AG09309 (cell line): ENCODE measurements at regions not wholly inside any gene's neighbourhood (a gene's known extent, or its start where the extent isn't known, plus 50 kb on each side); places are given as distances from the start of the nearest gene placed in this dataset.

Experiments used
- DNase-seq: peaks from one replicate; pipeline ENCODE4 v3.0.0-alpha.2; 2010; ENCODE audit warnings: low read depth
- H3K4me3 ChIP-seq: 2 replicates; pipeline ENCODE4 v1.5.1; 2011; ENCODE audit warnings: mild to moderate bottlenecking, low read depth, low read length, moderate library complexity; ENCODE audit not compliant: control insufficient read depth
- TF ChIP-seq, protein P1 (sequence below): IDR thresholded peaks from 2 replicates; pipeline ENCODE4 v1.5.1; 2011; ENCODE audit warnings: mild to moderate bottlenecking, low read depth, low read length, inconsistent platforms; ENCODE audit not compliant: insufficient read depth, control insufficient read depth; ENCODE audit errors: missing control alignments

DNA sequence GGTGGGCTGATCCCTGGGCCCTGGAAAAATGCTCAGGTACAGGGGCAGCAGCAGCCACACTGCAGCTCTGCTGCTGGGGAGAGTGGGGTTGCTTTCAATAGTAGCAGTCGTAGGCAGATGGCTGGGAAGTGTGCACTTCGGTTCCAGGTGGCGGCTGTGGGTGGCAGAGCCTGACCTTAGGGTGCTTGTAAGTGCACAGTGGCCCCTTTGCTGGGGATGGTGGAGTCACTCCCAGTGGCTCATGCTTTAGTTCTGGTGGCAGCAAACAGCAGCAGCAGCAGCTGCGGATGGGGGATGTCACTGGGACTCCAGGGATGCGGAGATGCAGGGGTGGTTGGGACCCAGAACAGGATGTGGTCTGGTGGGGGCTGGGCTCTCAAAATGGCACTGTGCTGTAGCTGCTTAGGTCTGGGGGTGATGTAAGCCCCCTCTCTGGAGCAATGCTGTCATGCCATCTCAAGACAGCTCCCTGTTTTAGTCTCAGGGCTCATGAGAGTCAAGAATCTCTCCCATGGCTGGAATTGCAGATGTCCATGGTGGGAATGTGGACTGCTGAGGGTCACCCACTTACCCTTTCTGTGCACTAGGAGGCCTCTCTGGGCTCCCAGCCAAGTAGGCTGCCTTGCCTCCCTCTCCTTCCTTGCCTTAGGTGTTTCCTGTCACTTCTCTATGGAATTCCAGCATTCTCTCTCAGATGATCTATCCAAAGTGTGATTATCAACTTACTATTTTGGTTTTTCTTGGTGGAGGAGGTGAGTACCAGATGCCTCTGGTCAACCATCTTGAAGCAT lies 146.7 kb upstream of the SLC22A23 start:
- TF ChIP-seq, protein P1, sequence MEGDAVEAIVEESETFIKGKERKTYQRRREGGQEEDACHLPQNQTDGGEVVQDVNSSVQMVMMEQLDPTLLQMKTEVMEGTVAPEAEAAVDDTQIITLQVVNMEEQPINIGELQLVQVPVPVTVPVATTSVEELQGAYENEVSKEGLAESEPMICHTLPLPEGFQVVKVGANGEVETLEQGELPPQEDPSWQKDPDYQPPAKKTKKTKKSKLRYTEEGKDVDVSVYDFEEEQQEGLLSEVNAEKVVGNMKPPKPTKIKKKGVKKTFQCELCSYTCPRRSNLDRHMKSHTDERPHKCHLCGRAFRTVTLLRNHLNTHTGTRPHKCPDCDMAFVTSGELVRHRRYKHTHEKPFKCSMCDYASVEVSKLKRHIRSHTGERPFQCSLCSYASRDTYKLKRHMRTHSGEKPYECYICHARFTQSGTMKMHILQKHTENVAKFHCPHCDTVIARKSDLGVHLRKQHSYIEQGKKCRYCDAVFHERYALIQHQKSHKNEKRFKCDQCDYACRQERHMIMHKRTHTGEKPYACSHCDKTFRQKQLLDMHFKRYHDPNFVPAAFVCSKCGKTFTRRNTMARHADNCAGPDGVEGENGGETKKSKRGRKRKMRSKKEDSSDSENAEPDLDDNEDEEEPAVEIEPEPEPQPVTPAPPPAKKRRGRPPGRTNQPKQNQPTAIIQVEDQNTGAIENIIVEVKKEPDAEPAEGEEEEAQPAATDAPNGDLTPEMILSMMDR: peak; percentile 8
- H3K4me3 ChIP-seq: no peak overlapping the region
- no peak for DNase-seq

DNA sequence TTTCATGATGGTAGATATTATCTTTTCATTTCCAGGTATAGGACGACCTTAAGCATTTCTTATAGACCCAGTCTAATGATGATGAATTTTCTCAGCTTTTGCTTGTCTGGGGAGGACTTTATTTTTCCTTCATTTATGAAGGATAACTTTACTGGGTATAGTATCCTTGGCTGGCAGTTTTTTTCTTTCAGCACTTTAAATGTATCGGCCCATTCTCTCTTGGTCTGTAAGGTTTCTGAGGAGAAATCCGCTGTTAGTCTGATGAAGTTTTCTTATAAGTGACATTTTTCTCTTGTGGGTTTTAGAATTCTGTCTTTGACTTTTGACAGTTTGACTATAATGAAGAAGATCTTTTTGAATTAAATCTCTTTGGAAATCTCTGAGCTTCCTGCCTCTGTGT lies 144.7 kb upstream of the SLC22A23 start:
- H3K4me3 ChIP-seq: no peak overlapping the region
- DNase-seq: no peak
- TF ChIP-seq, protein P1: no peak

DNA sequence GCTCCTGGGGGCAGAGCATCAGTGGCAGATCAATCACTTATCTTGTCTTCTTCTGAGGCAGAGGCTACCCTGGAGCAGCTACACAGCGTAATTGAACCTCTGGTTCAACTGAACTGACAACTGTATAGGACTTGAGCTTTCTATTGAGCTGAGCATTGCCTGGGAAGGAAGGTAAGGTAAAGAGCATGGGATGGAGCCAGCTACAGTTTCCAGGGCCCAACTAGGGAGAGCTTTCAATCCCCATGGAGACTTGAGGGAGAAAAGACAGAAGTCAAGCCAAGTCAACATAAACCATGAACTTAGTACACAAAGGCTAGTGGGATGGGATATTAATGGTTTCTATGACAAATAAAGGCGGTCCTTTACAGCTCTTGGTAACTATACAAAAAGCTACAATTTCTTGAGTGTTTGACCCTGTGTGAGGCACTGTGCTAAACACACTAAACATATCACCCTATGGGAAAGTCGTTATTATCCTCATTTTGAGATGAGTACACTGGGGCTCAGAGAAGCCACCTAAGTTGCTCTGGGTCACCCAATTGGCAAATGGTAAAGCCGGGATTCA lies 140.7 kb upstream of the SLC22A23 start:
- no peak for DNase-seq
- no peak overlapping the region for H3K4me3 ChIP-seq
- TF ChIP-seq, protein P1: no peak

DNA sequence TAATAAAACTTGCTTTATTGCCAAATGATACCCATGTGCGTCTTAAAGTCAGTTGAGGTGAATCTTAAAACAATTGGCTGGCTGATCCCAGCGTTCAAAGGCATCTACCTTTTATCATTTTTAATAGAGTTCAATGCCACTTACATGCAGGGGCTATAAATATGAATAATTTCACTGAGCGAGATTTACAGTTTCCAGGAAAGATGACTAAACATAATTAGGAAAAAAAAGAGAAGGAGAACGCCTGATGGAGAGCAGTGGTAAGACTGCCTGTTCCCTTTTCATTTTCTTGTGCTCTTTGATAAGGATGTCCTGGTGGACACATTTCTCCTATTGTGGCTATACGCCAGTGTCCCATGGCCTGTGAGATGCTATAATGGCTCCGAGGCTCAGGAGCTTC lies 139.9 kb upstream of the SLC22A23 start:
- no peak overlapping the region for H3K4me3 ChIP-seq
- no peak for DNase-seq
- TF ChIP-seq, protein P1: no peak

DNA sequence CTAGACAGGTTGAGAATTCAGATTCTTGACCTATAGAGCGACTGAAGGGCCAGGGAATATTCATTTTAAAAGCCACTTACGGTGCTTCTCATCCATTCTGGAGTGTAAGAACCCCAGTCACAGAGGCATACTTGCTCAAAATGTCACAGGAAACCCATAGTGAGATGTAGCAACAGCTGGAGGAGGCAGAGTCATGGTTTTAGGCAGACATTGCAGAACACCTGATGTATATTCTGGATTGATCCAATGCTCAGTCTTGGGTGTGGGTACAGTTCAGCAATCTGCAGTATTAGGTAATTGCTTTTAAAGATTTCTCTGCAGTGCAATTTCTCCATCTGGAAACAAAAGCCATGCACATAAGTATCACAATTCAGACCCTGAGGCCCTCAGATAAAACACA lies 137.4 kb upstream of the SLC22A23 start:
- no peak overlapping the region for H3K4me3 ChIP-seq
- DNase-seq: no peak
- TF ChIP-seq, protein P1: no peak

DNA sequence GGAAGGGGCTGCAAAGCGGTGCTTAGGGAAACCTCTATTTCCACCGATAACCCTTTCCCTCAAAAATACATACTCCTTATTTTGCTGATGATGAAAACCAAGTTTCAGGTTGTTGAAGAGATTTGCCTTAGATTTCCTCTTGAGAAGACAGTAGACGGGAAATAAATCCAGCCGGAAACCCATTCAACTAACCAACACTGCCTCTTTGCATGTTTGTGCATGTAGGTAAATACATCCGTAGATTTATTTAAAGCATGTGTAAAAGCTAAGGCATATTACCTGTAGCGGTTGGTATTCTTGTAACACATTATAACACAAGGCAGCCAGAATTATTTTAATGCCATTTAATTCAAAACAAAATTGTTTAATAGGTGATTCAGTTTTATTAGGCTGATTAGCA lies 136.3 kb upstream of the SLC22A23 start:
- DNase-seq: no peak
- TF ChIP-seq, protein P1: no peak

DNA sequence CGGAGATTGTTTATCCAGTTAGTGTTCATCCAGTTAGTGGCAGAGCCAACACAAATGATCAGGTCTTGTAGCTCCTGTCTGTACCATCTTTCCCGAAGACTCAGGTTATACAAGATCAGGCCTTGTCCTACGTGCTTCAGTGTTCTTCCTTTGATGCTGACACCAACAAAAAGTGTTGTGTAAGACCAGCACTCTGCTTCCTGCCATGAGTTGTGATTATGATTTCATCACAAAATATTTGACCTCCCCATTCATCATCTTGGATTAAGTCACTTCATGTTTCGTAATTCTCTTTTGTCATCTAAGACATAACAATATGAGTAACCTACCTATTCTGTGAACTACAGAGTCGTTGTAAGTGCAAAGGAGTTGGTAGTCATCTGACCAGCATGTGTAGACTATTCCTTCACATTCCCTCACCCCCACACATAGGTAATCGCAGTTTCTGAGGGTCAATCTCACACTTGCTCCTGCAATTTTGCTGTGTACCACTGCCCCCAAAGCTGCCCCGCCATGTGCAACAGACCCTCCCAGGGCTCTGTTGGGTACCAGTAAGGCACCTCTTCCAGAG lies 135.6 kb upstream of the SLC22A23 start:
- TF ChIP-seq, protein P1: no peak
- DNase-seq: peak; percentile 93
- H3K4me3 ChIP-seq: no peak overlapping the region

More for the DNA sequence above, 136.3 kb upstream of the SLC22A23 start:
- H3K4me3 ChIP-seq: no peak overlapping the region
